ENCODE measurements at regions not wholly inside any gene's neighbourhood (a gene's known extent, or its start where the extent isn't known, plus 50 kb on each side); places are given as distances from the start of the nearest gene placed in this dataset. TPM values are rescaled to one million over a fixed set of nuclear protein-coding genes. Genes with fewer than 3 reads are reported as not detected.

- Mint-ChIP-seq H3K9me3 (peaks cover 8% of the 10 kb centered on the region), H3K4me3 (no peak overlapping the region), H3K4me1 (ENCODE audit: low read depth) (no peaks in the 10 kb centered on the region), H3K36me3 (ENCODE audit: low read depth) (no peaks in the 10 kb centered on the region), H3K27ac (no peak overlapping the region), H3K27me3 (peaks cover 2% of the 10 kb centered on the region)
- intact Hi-C loops (cut with micrococcal nuclease): no loop called here
- DNase-seq: no peak
- no peak for ATAC-seq
- ChIA-PET CTCF (interaction anchor here (0.6 kb wide), 1 partner anchor 12 kb away, joined by 3 read pairs; no protein-coding TSS in a partner anchor), POLR2A (no interaction called here)
- TF ChIP-seq, protein P1, sequence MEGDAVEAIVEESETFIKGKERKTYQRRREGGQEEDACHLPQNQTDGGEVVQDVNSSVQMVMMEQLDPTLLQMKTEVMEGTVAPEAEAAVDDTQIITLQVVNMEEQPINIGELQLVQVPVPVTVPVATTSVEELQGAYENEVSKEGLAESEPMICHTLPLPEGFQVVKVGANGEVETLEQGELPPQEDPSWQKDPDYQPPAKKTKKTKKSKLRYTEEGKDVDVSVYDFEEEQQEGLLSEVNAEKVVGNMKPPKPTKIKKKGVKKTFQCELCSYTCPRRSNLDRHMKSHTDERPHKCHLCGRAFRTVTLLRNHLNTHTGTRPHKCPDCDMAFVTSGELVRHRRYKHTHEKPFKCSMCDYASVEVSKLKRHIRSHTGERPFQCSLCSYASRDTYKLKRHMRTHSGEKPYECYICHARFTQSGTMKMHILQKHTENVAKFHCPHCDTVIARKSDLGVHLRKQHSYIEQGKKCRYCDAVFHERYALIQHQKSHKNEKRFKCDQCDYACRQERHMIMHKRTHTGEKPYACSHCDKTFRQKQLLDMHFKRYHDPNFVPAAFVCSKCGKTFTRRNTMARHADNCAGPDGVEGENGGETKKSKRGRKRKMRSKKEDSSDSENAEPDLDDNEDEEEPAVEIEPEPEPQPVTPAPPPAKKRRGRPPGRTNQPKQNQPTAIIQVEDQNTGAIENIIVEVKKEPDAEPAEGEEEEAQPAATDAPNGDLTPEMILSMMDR (IDR thresholded peaks at IDR 0.05): no peak
Observed at GRCh38 chr3:31481697-31482096, 51.0 kb upstream of the STT3B start.

- Mint-ChIP-seq H3K27ac (no peak overlapping the region), H3K27me3 (peaks cover 2% of the 10 kb centered on the region), H3K9me3 (peaks cover 8% of the 10 kb centered on the region), H3K36me3 (ENCODE audit: low read depth) (no peaks in the 10 kb centered on the region), H3K4me3 (no peak overlapping the region), H3K4me1 (ENCODE audit: low read depth) (no peaks in the 10 kb centered on the region)
- intact Hi-C loops (cut with micrococcal nuclease): no loop called here
- no peak for ATAC-seq
- TF ChIP-seq, protein P1 (IDR thresholded peaks at IDR 0.05): no peak
- POLR2A ChIA-PET: no interaction called here
- DNase-seq: no peak
- CTCF ChIA-PET: no interaction called here
Observed at GRCh38 chr3:31482493-31483200, 50.1 kb upstream of the STT3B start.

Small RNA genes in the stretch of these regions (microRNA-seq; reads per million reads assigned to microRNA genes)
- gene MIR466 (ENCODE audit: borderline microRNAs expressed, borderline replicate concordance): not detected
